GM23248 (cell line): ENCODE measurements at regions not wholly inside any gene's neighbourhood (a gene's known extent, or its start where the extent isn't known, plus 50 kb on each side); places are given as distances from the start of the nearest gene placed in this dataset.

ENCODE experiments used
- DNase-seq: peaks from one replicate; pipeline ENCODE4 v3.0.0-alpha.2; 2015
- H2AFZ ChIP-seq: fragments of 200-600 bp; sonication (generic); 2 replicates; pipeline ENCODE4 v1.6.1; 2016; ENCODE audit warnings: antibody characterized with exemption
- H3F3A ChIP-seq: fragments of 200-600 bp; sonication (generic); 2 replicates; pipeline ENCODE4 v1.6.1; 2016; ENCODE audit warnings: mild to moderate bottlenecking, antibody characterized with exemption, mixed run types; ENCODE audit not compliant: insufficient read depth
- H3K27ac ChIP-seq: fragments of 200-600 bp; sonication (generic); 2 replicates; pipeline ENCODE4 v1.5.1; 2016; ENCODE audit warnings: mild to moderate bottlenecking
- H3K27me3 ChIP-seq: fragments of 200-600 bp; sonication (generic); replicated peaks from 2 replicates; pipeline ENCODE4 v1.6.1; 2016; ENCODE audit warnings: mild to moderate bottlenecking; ENCODE audit not compliant: insufficient read depth
- H3K36me3 ChIP-seq: fragments of 200-600 bp; sonication (generic); 2 replicates; pipeline ENCODE4 v1.6.1; 2016; ENCODE audit warnings: low read depth, mild to moderate bottlenecking
- H3K4me1 ChIP-seq: fragments of 200-600 bp; sonication (generic); 2 replicates; pipeline ENCODE4 v1.6.1; 2016; ENCODE audit warnings: mild to moderate bottlenecking; ENCODE audit not compliant: insufficient read depth
- H3K4me2 ChIP-seq: fragments of 200-600 bp; sonication (generic); one replicate; pipeline ENCODE4 v1.6.1; 2016; ENCODE audit warnings: mild to moderate bottlenecking; ENCODE audit not compliant: unreplicated experiment
- H3K4me3 ChIP-seq: fragments of 200-600 bp; sonication (generic); 2 replicates; pipeline ENCODE4 v1.5.1; 2016; ENCODE audit warnings: mild to moderate bottlenecking
- H3K79me2 ChIP-seq: fragments of 200-600 bp; sonication (generic); 2 replicates; pipeline ENCODE4 v1.6.1; 2016; ENCODE audit warnings: mild to moderate bottlenecking; ENCODE audit not compliant: insufficient read depth
- H3K9ac ChIP-seq: fragments of 200-600 bp; sonication (generic); 2 replicates; pipeline ENCODE4 v1.6.1; 2016; ENCODE audit warnings: mild to moderate bottlenecking
- H3K9me2 ChIP-seq: fragments of 200-600 bp; sonication (generic); 2 replicates; pipeline ENCODE4 v1.6.1; 2016; ENCODE audit warnings: mixed run types, mild to moderate bottlenecking, moderate library complexity; ENCODE audit not compliant: insufficient read depth
- H3K9me3 ChIP-seq: fragments of 200-600 bp; sonication (generic); one replicate; pipeline ENCODE4 v1.6.1; 2017; ENCODE audit warnings: low read depth
- H4K20me1 ChIP-seq: fragments of 200-600 bp; sonication (generic); 2 replicates; pipeline ENCODE4 v1.6.0; 2016; ENCODE audit not compliant: insufficient read depth
- EZH2 ChIP-seq: fragments of 200-600 bp; sonication (generic); IDR thresholded peaks from 2 replicates; pipeline ENCODE4 v1.6.1; 2018; ENCODE audit warnings: antibody characterized with exemption, mild to moderate bottlenecking; ENCODE audit not compliant: insufficient read depth, poor library complexity, severe bottlenecking
- EZH2phosphoT487 ChIP-seq: fragments of 200-600 bp; sonication (generic); IDR thresholded peaks from 2 replicates; pipeline ENCODE4 v1.6.1; 2018; ENCODE audit warnings: antibody characterized with exemption, moderate library complexity, mild to moderate bottlenecking, low read depth; ENCODE audit not compliant: insufficient read depth
- WGBS, 2 experiments: methylation state at CpG; one replicate each; pipeline ENCODE4 v1.1.6; 2015 to 2017; ENCODE audit warnings: low lambda C conversion rate in 2 of 2, low coverage in 1 of 2; ENCODE audit errors: missing lambda C conversion rate in 2 of 2; 5-methylcytosine and 5-hydroxymethylcytosine counted together
- in situ Hi-C: fragments of 300-500 bp; cut with MboI; formaldehyde crosslinking; loops from 2 replicates; pipeline ENCODE4 v1.15.0; 2020

GRCh38 chr16:73792199-73793020, 504.2 kb upstream of the PSMD7 start:
- Histone ChIP-seq H3K9ac (no peak overlapping the region), H3K4me3 (no peak overlapping the region), H3K79me2 (no peaks in the 10 kb centered on the region), H3K9me2 (no peaks in the 10 kb centered on the region), H3K36me3 (no peaks in the 10 kb centered on the region), H3K4me1 (no peaks in the 10 kb centered on the region), H3K9me3 (no peaks in the 10 kb centered on the region), H2AFZ (no peak overlapping the region), H3K4me2 (no peak overlapping the region), H3K27ac (no peak overlapping the region), H3F3A (no peaks in the 10 kb centered on the region), H3K27me3 (no peaks in the 10 kb centered on the region; the same call in 1 of the 2 replicates), H4K20me1 (no peaks in the 10 kb centered on the region)
- no peak for DNase-seq
- TF ChIP-seq EZH2phosphoT487 (no peak), EZH2 (no peak)
- in situ Hi-C loops: no loop called here
- WGBS, 2 experiments: 10 to 11% methylated on average over 15 of the region's 15 CpGs

DNA sequence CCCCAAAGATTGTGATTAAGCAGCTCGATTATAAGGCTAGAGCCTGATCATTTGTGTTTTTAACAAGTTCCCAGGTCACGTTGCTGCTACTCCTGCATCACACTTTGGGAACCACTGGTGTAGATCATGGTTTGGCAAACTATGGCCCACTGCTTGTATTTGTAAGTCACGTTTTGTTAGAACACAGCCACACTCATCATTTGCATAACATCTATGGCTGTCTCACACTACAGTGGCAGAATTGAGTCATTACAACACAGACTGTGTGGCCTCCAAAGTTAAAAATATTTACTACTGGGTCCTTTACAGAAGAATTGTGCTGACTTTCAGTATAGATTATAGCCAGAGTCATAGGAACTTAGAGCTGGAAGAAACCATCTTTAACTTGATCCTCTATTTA, 515.3 kb upstream of the PSMD7 start:
- Histone ChIP-seq H3K27ac (no peak overlapping the region), H3K79me2 (no peaks in the 10 kb centered on the region), H3K36me3 (no peaks in the 10 kb centered on the region), H3K4me1 (no peaks in the 10 kb centered on the region), H2AFZ (no peak overlapping the region), H3K4me2 (no peak overlapping the region), H3F3A (no peaks in the 10 kb centered on the region), H3K9me2 (no peaks in the 10 kb centered on the region), H4K20me1 (no peaks in the 10 kb centered on the region), H3K9me3 (no peaks in the 10 kb centered on the region), H3K27me3 (no peaks in the 10 kb centered on the region), H3K4me3 (no peak overlapping the region), H3K9ac (no peak overlapping the region)
- DNase-seq: no peak
- WGBS, 2 experiments: 12% methylated on average over 3 of the region's 3 CpGs
- in situ Hi-C loops: no loop called here
- TF ChIP-seq EZH2 (no peak), EZH2phosphoT487 (no peak)

DNA sequence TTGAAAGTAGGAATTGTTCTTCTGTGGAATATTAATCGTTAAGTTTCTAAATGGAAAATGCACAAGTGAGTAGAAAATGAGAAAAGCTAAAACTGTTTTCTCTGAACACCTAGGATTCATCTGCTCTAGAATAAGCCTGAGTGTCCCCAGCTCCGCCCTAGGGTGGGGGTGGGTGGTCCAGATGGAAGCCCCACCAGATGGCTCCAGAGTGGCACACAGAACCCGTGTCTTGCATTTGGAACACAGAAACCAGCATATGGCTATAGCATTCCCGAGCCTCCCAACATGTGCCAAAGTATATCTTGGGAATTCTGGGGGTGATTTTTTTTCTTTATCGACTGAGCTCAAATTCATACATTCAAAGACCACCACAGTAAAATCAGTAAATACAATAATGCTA, 517.7 kb upstream of the PSMD7 start:
- no peak overlapping the region for H3K4me2 ChIP-seq
- H4K20me1 ChIP-seq: no peaks in the 10 kb centered on the region
- H3K36me3 ChIP-seq: no peaks in the 10 kb centered on the region
- H3K79me2 ChIP-seq: no peaks in the 10 kb centered on the region
- H3K9ac ChIP-seq: no peak overlapping the region
- 30% methylated on average over 5 of the region's 5 CpGs for WGBS, 2 experiments
- in situ Hi-C loops: no loop called here
- no peaks in the 10 kb centered on the region for H3K4me1 ChIP-seq
- no peaks in the 10 kb centered on the region for H3K9me2 ChIP-seq
- TF ChIP-seq EZH2 (no peak), EZH2phosphoT487 (no peak)
- no peak overlapping the region for H3K4me3 ChIP-seq
- H3K27me3 ChIP-seq: no peaks in the 10 kb centered on the region
- H3F3A ChIP-seq: no peaks in the 10 kb centered on the region
- no peak for DNase-seq
- H2AFZ ChIP-seq: no peak overlapping the region
- no peaks in the 10 kb centered on the region for H3K9me3 ChIP-seq
- no peak overlapping the region for H3K27ac ChIP-seq

- Histone ChIP-seq H2AFZ (no peak overlapping the region), H3K27ac (no peak overlapping the region), H3K4me2 (no peak overlapping the region), H3K4me1 (no peaks in the 10 kb centered on the region), H3K36me3 (no peaks in the 10 kb centered on the region), H3K27me3 (no peaks in the 10 kb centered on the region), H3K9ac (no peak overlapping the region), H3K4me3 (no peak overlapping the region), H3F3A (no peaks in the 10 kb centered on the region), H3K79me2 (no peaks in the 10 kb centered on the region), H3K9me3 (no peaks in the 10 kb centered on the region), H3K9me2 (no peaks in the 10 kb centered on the region), H4K20me1 (no peaks in the 10 kb centered on the region)
- in situ Hi-C loops: no loop called here
- 14 to 23% methylated on average over 10 of the region's 10 CpGs for WGBS, 2 experiments
- TF ChIP-seq EZH2phosphoT487 (no peak), EZH2 (no peak)
- DNase-seq: no peak
These were observed 520.7 kb upstream of the PSMD7 start for GRCh38 chr16:73775841-73776388.
